Stimulated activated CD8-positive, alpha-beta memory T cell treated with anti-CD3 and anti-CD28 coated beads, Interleukin-15, amount 100 ng/mL, for 48 hours (primary cell): ENCODE measurements at regions not wholly inside any gene's neighbourhood (a gene's known extent, or its start where the extent isn't known, plus 50 kb on each side); places are given as distances from the start of the nearest gene placed in this dataset.
A peak's percentile ranks its signal among the peaks of the same experiment; 100 is the strongest.
"Not testable (repeated sequence)": the region's sequence is repeated elsewhere in the genome, so short reads cannot be mapped to it uniquely, and the experiment has no call there.

ENCODE experiments used
- DNase-seq, 2 donors: peaks; one replicate each; pipeline ENCODE4 v3.0.0-alpha.2; 2020; ENCODE audit warnings: low read depth in 2 of 2

- DNase-seq: no peak
Observed at GRCh38 chr20:54324041-54324440, 116.2 kb downstream of the PFDN4 start.

- DNase-seq: no peak
Observed at GRCh38 chr20:54324652-54325285, 116.9 kb downstream of the PFDN4 start.

DNA sequence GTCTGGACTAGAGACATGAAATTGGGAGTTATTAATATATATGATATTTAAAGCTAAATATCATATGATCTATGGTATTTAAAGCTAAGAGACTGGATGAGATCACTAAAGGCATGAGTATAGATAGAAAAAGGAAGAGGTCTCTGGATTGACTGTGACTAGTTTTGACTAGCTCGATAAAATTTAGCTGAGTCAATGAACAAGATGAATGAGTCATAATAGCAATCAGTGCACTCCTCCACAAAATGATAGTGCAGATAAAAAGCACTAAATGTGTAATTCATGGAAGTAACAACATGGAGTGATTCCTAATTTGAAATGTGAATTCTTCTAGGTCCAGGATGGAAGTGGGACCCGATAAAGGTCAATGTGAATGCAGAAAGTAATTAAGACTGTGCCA, 127.4 kb downstream of the PFDN4 start:
- DNase-seq: no peak

- DNase-seq: no peak
Observed at GRCh38 chr20:54337144-54337543, 129.3 kb downstream of the PFDN4 start.

DNA sequence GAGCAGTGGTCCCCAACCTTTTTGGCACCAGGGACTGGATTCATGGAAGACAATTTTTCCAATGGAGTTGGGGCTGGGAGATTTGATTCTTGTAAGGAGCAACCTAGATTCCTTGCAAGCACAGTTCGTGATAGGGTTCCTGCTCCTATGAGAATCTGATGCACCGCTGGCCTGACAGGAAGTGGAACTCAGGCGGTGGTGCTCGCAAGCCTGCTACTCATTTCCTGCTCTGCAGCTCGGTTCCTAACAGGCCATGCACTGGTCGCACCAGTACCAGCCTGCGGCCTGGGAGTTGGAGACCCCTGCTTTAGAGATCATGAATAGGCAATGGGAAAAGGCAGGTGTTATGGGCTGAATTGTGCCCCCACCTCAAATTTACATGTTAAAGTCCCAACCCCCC, 131.2 kb downstream of the PFDN4 start:
- DNase-seq: no peak

DNA sequence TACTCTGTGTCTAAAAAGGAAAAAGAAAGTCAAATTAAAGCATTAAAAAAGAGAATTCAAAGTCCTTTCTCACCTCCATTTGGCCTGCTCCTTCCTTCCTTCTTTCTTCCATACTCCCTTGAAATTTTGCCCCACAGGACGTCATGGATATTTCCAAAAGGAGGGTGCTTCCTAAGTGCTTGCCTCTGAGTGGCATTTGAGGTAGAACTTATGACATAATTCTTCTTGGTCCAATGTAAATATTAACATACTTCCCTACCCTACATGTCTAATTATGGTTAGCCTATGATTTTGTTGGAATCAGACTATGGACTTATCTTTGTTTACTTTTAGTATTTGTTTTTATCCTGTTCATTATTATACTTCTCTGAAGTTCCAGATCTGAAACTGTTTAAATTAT, 132.3 kb downstream of the PFDN4 start:
- DNase-seq: no peak

- no peak for DNase-seq
Observed at GRCh38 chr20:54340667-54341081, 132.8 kb downstream of the PFDN4 start.

GRCh38 chr20:54342258-54342920, 133.0 kb upstream of the DOK5 start:
- DNase-seq: no peak

DNA sequence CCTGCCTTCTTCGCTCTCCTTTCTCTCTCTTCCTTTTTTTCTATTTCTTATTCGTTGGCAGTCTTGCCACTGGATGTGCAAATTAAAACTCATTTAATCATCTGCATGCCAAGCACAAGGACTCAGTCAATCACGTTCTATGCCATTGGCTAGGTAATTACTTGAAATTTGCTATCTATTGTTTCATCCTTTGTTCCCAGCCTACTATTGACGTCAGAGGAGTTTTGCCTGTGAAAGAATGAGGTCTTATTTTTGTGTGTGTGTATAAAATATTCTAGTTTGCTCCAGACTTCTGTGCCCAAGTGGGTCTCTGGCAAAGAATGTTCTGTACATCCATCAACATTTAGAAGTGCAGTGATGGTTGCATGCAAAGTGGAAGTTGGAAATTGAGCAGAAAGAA, 132.3 kb upstream of the DOK5 start:
- no peak for DNase-seq

GRCh38 chr20:54343634-54344033, 131.8 kb upstream of the DOK5 start:
- DNase-seq: no peak

DNA sequence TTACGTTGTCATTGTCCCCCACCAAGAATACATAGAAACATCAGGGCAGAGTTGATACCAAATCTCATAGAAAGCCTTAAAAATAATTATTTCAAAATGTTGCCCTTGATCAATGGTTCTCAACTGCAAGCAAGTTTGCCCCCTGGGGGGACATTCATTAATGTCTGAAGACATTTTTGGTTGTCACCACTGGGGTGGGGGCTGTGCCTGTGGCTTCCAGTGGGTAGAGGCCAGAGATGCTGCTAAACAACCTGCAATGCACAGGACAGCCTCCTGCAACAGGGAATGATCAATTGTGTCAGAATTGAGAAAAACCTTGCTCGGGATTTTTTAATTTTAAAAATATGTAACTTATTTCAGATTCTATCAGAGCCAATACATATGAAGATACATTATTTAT, 130.6 kb upstream of the DOK5 start:
- no peak for DNase-seq

DNA sequence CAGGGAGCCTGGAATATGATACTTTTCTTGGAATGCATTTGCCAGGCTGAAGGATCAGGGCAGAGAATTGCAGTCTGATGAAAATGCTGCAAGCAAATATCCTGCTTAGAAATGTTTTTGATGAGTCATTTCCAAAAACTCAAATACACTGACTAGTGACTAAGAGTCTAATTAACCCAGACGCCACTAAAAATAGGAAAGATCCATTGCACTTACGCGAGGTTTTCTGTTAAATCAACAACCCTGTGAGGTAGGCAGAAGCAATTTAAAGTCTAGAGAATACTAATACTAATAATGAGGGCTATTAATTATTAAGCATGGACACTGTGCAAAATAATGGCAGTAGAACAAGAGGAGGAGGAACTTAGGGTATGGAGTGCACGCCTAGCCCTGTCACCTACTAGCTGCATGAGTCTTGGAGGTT, 130.1 kb upstream of the DOK5 start:
- no peak for DNase-seq

DNA sequence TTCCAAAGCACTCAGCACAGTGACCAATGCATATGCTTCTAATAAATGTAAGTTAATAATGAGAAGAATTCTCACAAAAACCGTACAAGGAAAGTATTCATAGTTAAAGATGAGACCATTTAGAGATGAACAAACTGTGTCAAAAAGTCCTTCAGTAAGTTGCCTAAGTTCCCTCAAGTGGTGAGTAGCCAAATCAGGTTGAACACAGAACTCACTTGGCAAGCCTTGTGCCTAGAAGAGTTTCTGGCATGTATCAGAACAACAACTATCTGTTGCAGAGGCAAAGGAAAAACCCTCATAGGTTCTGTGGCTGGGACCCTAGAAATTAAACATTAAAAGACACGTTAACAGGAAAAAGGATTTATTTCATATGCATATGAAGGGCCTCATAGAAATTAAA, 129.6 kb upstream of the DOK5 start:
- no peak for DNase-seq

GRCh38 chr20:54346276-54346675, 129.1 kb upstream of the DOK5 start:
- no peak for DNase-seq

GRCh38 chr20:54347166-54347833, 128.1 kb upstream of the DOK5 start:
- DNase-seq: no peak

- no peak for DNase-seq
Observed at GRCh38 chr20:54350415-54350814, 125.0 kb upstream of the DOK5 start.

- peak in 1 of 2 donors; percentile 0 for DNase-seq
Observed at GRCh38 chr20:54351371-54352136, 123.8 kb upstream of the DOK5 start.

DNA sequence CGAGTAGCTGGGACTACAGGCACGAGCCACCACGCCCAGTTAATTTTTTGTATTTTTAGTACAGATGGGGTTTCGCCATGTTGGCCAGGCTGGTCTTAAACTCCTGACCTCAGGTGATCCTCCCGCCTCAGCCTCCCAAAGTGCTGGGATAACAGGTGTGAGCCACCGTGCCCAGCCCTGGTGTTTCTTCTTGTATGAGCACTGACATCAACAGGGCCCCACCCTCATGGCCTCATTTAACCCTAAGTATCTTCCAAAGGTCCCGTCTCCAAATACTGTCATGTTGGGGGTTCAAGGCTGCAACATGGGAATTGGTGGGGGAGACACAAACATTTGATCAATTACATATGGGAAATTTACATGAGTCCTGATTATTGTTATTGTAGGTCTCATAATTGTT, 122.9 kb upstream of the DOK5 start:
- DNase-seq: not testable (repeated sequence)

DNA sequence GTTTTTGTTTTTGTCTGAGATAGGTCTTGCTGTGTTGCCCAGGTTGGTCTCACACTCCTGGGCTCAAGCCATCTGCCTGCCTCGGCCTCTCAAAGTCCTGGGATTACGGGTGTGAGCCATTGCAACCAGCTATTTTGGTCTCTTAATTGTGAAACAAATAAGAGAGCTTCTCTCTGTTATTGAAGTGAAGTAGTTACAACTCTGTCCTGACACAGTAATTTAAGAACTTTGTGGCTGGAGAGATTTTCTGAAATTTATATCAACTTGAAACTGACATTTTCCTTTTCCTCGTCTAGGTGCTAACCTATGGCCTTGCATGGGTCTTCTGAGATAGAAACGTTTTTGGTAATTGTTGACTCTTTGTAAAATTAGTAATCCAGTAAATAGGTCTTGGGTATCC, 122.1 kb upstream of the DOK5 start:
- DNase-seq: no peak

DNA sequence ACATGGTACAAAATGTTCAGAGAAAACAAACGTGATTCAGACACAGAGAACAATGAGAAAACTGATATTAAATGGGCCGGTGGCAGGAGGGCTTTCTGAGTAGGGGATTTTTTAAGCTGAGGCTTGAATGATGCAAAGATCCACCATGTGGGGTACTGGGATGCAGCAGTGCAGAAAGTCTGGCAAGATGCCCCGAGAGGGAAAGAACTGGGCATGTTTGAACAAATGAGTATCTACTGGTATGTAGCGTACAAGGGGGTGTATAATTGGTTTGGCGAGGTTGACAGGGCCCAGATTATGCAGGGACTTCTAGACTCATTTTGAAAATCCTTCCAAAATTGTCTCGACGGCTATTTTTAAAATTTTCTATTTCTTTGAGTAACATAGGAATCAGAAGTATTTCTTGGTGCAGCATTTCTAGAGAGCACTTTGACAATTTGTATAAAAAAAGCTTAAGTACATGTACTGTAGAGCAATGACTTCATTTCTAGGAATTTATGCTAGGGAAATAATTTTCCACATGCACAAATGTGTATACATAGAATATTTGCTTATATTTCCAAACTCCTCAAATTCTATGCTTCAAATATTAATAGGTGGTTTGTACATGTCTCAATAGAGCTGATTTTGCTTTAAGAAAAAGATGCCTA, 119.6 kb upstream of the DOK5 start:
- no peak for DNase-seq

- no peak for DNase-seq
Observed at GRCh38 chr20:54356801-54357200, 118.6 kb upstream of the DOK5 start.

DNA sequence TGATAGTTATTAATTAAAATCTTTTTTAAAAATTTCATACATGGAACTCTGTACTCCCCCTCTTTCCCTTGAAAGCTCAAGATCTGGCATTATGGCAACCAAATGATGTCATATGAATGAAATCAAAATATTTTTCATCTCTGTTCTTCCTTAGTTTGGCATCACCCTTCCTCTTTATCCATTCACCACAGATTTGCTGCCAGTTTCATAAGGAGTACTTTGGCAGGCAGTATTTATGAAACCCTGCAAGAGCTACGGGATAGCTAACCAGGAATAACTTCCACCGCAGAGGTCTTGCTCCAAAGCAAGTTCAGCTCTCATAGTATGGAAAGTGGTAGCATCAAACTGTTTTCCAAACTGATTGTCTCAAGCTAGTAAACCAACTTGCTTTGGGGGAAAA, 113.9 kb upstream of the DOK5 start:
- DNase-seq: no peak
